SK-N-SH (cell line): ENCODE measurements at regions not wholly inside any gene's neighbourhood (a gene's known extent, or its start where the extent isn't known, plus 50 kb on each side); places are given as distances from the start of the nearest gene placed in this dataset.

ENCODE experiments used
- EP300 ChIP-seq, 2 experiments: IDR thresholded peaks; 2 replicates each; pipeline versions ENCODE4 v1.4.0 to v1.6.1; 2012; ENCODE audit warnings: borderline replicate concordance in 1 of 2, low read depth in 1 of 2, low read length in 1 of 2
- TF ChIP-seq, protein P1 (sequence below): IDR thresholded peaks from 2 replicates; pipeline ENCODE4 v1.6.1; 2012; ENCODE audit warnings: mild to moderate bottlenecking, low read depth, low read length, moderate library complexity

DNA sequence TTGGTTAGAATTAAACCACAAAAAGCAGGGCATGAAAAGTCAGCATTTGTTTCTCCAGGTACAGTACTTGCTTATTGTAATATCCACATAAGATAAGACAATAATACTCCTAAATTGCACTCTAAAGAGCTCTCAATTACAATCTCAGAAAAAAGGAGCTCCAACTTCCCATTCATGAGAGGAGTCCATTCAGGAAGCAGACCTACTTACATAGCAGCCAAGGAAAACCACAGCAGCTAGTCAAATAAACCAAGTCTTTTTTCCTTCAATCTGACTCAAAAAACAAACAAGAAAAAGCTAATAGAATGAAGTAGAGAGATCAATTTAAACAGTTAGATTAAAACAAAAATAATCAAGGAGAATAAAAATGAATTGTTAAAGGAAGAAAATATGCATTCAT, 885.2 kb upstream of the SLITRK6 start:
- TF ChIP-seq, protein P1, sequence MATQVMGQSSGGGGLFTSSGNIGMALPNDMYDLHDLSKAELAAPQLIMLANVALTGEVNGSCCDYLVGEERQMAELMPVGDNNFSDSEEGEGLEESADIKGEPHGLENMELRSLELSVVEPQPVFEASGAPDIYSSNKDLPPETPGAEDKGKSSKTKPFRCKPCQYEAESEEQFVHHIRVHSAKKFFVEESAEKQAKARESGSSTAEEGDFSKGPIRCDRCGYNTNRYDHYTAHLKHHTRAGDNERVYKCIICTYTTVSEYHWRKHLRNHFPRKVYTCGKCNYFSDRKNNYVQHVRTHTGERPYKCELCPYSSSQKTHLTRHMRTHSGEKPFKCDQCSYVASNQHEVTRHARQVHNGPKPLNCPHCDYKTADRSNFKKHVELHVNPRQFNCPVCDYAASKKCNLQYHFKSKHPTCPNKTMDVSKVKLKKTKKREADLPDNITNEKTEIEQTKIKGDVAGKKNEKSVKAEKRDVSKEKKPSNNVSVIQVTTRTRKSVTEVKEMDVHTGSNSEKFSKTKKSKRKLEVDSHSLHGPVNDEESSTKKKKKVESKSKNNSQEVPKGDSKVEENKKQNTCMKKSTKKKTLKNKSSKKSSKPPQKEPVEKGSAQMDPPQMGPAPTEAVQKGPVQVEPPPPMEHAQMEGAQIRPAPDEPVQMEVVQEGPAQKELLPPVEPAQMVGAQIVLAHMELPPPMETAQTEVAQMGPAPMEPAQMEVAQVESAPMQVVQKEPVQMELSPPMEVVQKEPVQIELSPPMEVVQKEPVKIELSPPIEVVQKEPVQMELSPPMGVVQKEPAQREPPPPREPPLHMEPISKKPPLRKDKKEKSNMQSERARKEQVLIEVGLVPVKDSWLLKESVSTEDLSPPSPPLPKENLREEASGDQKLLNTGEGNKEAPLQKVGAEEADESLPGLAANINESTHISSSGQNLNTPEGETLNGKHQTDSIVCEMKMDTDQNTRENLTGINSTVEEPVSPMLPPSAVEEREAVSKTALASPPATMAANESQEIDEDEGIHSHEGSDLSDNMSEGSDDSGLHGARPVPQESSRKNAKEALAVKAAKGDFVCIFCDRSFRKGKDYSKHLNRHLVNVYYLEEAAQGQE = no peak
- TF ChIP-seq EP300 (IDR thresholded peaks at IDR 0.05; ENCODE audit: borderline replicate concordance in 1 of 2, low read depth in 1 of 2, low read length in 1 of 2) = no peak
